ENCODE measurements at regions not wholly inside any gene's neighbourhood (a gene's known extent, or its start where the extent isn't known, plus 50 kb on each side); places are given as distances from the start of the nearest gene placed in this dataset.
A peak's percentile ranks its signal among the peaks of the same experiment; 100 is the strongest.
"Not testable (repeated sequence)": the region's sequence is repeated elsewhere in the genome, so short reads cannot be mapped to it uniquely, and the experiment has no call there.

- H3K4me1 ChIP-seq (ENCODE audit: control insufficient read depth in 3 of 3, insufficient read depth in 2 of 3, low read depth in 1 of 3, low read length in 2 of 3), result no peaks in the 10 kb centered on the region
- 25 to 43% (median 29%) methylated on average over 2 of the region's 2 CpGs for WGBS, 3 donors
- no peaks in the 10 kb centered on the region for H3K9me3 ChIP-seq (ENCODE audit: control insufficient read depth in 2 of 2, insufficient read depth in 1 of 2, low read depth in 1 of 2, low read length in 1 of 2)
- no peak for FAIRE-seq
- H3K27ac ChIP-seq (ENCODE audit: low read depth in 1 of 3, low read length in 2 of 3), result no peak overlapping the region
- DNase-seq, result no peak
- H3K27me3 ChIP-seq (ENCODE audit: control insufficient read depth in 3 of 3, insufficient read depth in 3 of 3, low read length in 3 of 3), result no peaks in the 10 kb centered on the region
- H3K36me3 ChIP-seq (ENCODE audit: control insufficient read depth in 3 of 3, insufficient read depth in 2 of 3, low read depth in 1 of 3, low read length in 3 of 3), result no peaks in the 10 kb centered on the region
- no peak overlapping the region for H3K4me3 ChIP-seq (ENCODE audit: low read depth in 1 of 3, low read length in 3 of 3)
Measured at GRCh38 chr16:48067388-48067787, 88.4 kb downstream of the ABCC12 start.

DNA sequence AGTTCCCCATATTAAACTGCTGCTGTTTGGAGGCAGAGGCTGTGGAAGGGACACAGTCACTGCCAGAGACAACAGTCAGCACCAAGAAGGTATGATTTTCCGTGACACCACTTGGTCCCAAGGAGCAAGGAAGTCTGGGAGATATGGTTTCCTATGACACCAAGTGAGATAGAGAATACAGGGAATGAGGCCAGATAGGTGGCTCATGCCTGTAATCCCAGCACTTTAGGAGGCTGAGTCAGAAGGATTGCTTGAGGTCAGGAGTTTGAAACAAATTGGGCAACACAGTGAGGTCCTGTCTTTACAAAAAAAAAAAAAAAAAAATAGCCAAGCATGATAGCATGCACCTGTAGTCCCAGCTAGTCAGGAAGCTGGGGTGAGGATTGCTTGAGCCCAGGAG lies 90.8 kb downstream of the ABCC12 start:
- H3K4me1 ChIP-seq (ENCODE audit: control insufficient read depth in 3 of 3, insufficient read depth in 2 of 3, low read depth in 1 of 3, low read length in 2 of 3), result no peaks in the 10 kb centered on the region
- 63 to 84% (median 70%) methylated on average over 1 of the region's 1 CpG for WGBS, 3 donors
- H3K27ac ChIP-seq (ENCODE audit: low read depth in 1 of 3, low read length in 2 of 3), result no peak overlapping the region
- H3K27me3 ChIP-seq (ENCODE audit: control insufficient read depth in 3 of 3, insufficient read depth in 3 of 3, low read length in 3 of 3), result no peaks in the 10 kb centered on the region
- DNase-seq (no peak), FAIRE-seq (no peak)
- H3K9me3 ChIP-seq (ENCODE audit: control insufficient read depth in 2 of 2, insufficient read depth in 1 of 2, low read depth in 1 of 2, low read length in 1 of 2), result no peaks in the 10 kb centered on the region
- no peaks in the 10 kb centered on the region for H3K36me3 ChIP-seq (ENCODE audit: control insufficient read depth in 3 of 3, insufficient read depth in 2 of 3, low read depth in 1 of 3, low read length in 3 of 3)
- no peak overlapping the region for H3K4me3 ChIP-seq (ENCODE audit: low read depth in 1 of 3, low read length in 3 of 3)

DNA sequence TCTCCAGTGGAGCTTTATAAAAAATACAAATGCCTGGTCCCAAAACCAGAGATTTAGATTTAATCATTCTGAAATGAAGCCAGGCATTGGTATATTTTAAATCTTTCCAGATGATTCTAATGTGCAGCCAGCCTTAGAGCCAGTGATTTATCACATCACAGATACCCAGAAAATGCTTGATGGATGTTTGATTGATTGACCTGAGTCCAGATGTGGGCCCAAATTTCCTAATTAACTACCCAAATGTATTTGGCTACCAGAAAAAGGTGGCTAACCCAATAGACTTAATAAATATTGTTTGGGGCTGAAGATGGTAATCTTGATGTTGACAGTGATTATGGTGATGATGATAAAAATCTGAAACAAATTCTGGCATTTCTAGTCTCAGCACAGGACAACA lies 93.1 kb downstream of the ABCC12 start:
- Histone ChIP-seq H3K4me1 (ENCODE audit: control insufficient read depth in 3 of 3, insufficient read depth in 2 of 3, low read depth in 1 of 3, low read length in 2 of 3) (no peaks in the 10 kb centered on the region), H3K27ac (ENCODE audit: low read depth in 1 of 3, low read length in 2 of 3) (no peak overlapping the region), H3K27me3 (ENCODE audit: control insufficient read depth in 3 of 3, insufficient read depth in 3 of 3, low read length in 3 of 3) (no peaks in the 10 kb centered on the region), H3K4me3 (ENCODE audit: low read depth in 1 of 3, low read length in 3 of 3) (no peak overlapping the region), H3K36me3 (ENCODE audit: control insufficient read depth in 3 of 3, insufficient read depth in 2 of 3, low read depth in 1 of 3, low read length in 3 of 3) (no peaks in the 10 kb centered on the region), H3K9me3 (ENCODE audit: control insufficient read depth in 2 of 2, insufficient read depth in 1 of 2, low read depth in 1 of 2, low read length in 1 of 2) (no peaks in the 10 kb centered on the region)
- FAIRE-seq (no peak), DNase-seq (no peak)

- H3K27ac ChIP-seq (ENCODE audit: low read depth in 1 of 3, low read length in 2 of 3), result no peak overlapping the region
- WGBS, 3 donors, result 95 to 97% (median 96%) methylated on average over 17 of the region's 17 CpGs
- H3K27me3 ChIP-seq (ENCODE audit: control insufficient read depth in 3 of 3, insufficient read depth in 3 of 3, low read length in 3 of 3), result peaks cover 0 to 4% (median 0%) of the 10 kb centered on the region in 3 donors
- H3K4me1 ChIP-seq (ENCODE audit: control insufficient read depth in 3 of 3, insufficient read depth in 2 of 3, low read depth in 1 of 3, low read length in 2 of 3), result no peaks in the 10 kb centered on the region
- no peak overlapping the region for H3K4me3 ChIP-seq (ENCODE audit: low read depth in 1 of 3, low read length in 3 of 3)
- FAIRE-seq, result no peak
- H3K9me3 ChIP-seq (ENCODE audit: control insufficient read depth in 2 of 2, insufficient read depth in 1 of 2, low read depth in 1 of 2, low read length in 1 of 2), result no peaks in the 10 kb centered on the region
- no peak for DNase-seq
- no peaks in the 10 kb centered on the region for H3K36me3 ChIP-seq (ENCODE audit: control insufficient read depth in 3 of 3, insufficient read depth in 2 of 3, low read depth in 1 of 3, low read length in 3 of 3)
Measured at GRCh38 chr16:48059936-48060335, 95.9 kb downstream of the ABCC12 start.

- not testable (repeated sequence) for H3K36me3 ChIP-seq (ENCODE audit: control insufficient read depth in 3 of 3, insufficient read depth in 2 of 3, low read depth in 1 of 3, low read length in 3 of 3); H3K9me3 ChIP-seq (ENCODE audit: control insufficient read depth in 2 of 2, insufficient read depth in 1 of 2, low read depth in 1 of 2, low read length in 1 of 2); H3K27ac ChIP-seq (ENCODE audit: low read depth in 1 of 3, low read length in 2 of 3); H3K4me1 ChIP-seq (ENCODE audit: control insufficient read depth in 3 of 3, insufficient read depth in 2 of 3, low read depth in 1 of 3, low read length in 2 of 3); H3K4me3 ChIP-seq (ENCODE audit: low read depth in 1 of 3, low read length in 3 of 3); FAIRE-seq; DNase-seq; H3K27me3 ChIP-seq (ENCODE audit: control insufficient read depth in 3 of 3, insufficient read depth in 3 of 3, low read length in 3 of 3)
- WGBS, 3 donors, result 94 to 97% (median 95%) methylated on average over 22 to 25 of the region's 25 CpGs
Measured at GRCh38 chr16:48059190-48059589, 96.6 kb downstream of the ABCC12 start.

GRCh38 chr16:48057048-48057447 lies 98.7 kb downstream of the ABCC12 start:
- Histone ChIP-seq H3K27ac (ENCODE audit: low read depth in 1 of 3, low read length in 2 of 3) (no peak overlapping the region), H3K4me3 (ENCODE audit: low read depth in 1 of 3, low read length in 3 of 3) (no peak overlapping the region), H3K4me1 (ENCODE audit: control insufficient read depth in 3 of 3, insufficient read depth in 2 of 3, low read depth in 1 of 3, low read length in 2 of 3) (no peaks in the 10 kb centered on the region), H3K27me3 (ENCODE audit: control insufficient read depth in 3 of 3, insufficient read depth in 3 of 3, low read length in 3 of 3) (peaks cover 0 to 4% (median 0%) of the 10 kb centered on the region in 3 donors), H3K9me3 (ENCODE audit: control insufficient read depth in 2 of 2, insufficient read depth in 1 of 2, low read depth in 1 of 2, low read length in 1 of 2) (no peaks in the 10 kb centered on the region), H3K36me3 (ENCODE audit: control insufficient read depth in 3 of 3, insufficient read depth in 2 of 3, low read depth in 1 of 3, low read length in 3 of 3) (no peaks in the 10 kb centered on the region)
- FAIRE-seq (no peak), DNase-seq (no peak)
- WGBS, 3 donors, result 65 to 74% (median 66%) methylated on average over 3 of the region's 3 CpGs

- 31 to 37% (median 36%) methylated on average over 24 of the region's 24 CpGs for WGBS, 3 donors
- Histone ChIP-seq H3K4me3 (ENCODE audit: low read depth in 1 of 3, low read length in 3 of 3) (no peak overlapping the region), H3K27ac (ENCODE audit: low read depth in 1 of 3, low read length in 2 of 3) (no peak overlapping the region), H3K9me3 (ENCODE audit: control insufficient read depth in 2 of 2, insufficient read depth in 1 of 2, low read depth in 1 of 2, low read length in 1 of 2) (no peaks in the 10 kb centered on the region), H3K36me3 (ENCODE audit: control insufficient read depth in 3 of 3, insufficient read depth in 2 of 3, low read depth in 1 of 3, low read length in 3 of 3) (no peaks in the 10 kb centered on the region), H3K4me1 (ENCODE audit: control insufficient read depth in 3 of 3, insufficient read depth in 2 of 3, low read depth in 1 of 3, low read length in 2 of 3) (no peaks in the 10 kb centered on the region), H3K27me3 (ENCODE audit: control insufficient read depth in 3 of 3, insufficient read depth in 3 of 3, low read length in 3 of 3) (peaks cover 0 to 4% (median 0%) of the 10 kb centered on the region in 3 donors)
- DNase-seq (peak; percentile 8 to 53), FAIRE-seq (no peak)
Measured at GRCh38 chr16:48054881-48055601, 100.8 kb downstream of the ABCC12 start.

- Histone ChIP-seq H3K4me3 (ENCODE audit: low read depth in 1 of 3, low read length in 3 of 3) (no peak overlapping the region), H3K9me3 (ENCODE audit: control insufficient read depth in 2 of 2, insufficient read depth in 1 of 2, low read depth in 1 of 2, low read length in 1 of 2) (no peaks in the 10 kb centered on the region), H3K4me1 (ENCODE audit: control insufficient read depth in 3 of 3, insufficient read depth in 2 of 3, low read depth in 1 of 3, low read length in 2 of 3) (no peaks in the 10 kb centered on the region), H3K36me3 (ENCODE audit: control insufficient read depth in 3 of 3, insufficient read depth in 2 of 3, low read depth in 1 of 3, low read length in 3 of 3) (no peaks in the 10 kb centered on the region), H3K27me3 (ENCODE audit: control insufficient read depth in 3 of 3, insufficient read depth in 3 of 3, low read length in 3 of 3) (peaks cover 0 to 4% (median 0%) of the 10 kb centered on the region in 3 donors), H3K27ac (ENCODE audit: low read depth in 1 of 3, low read length in 2 of 3) (no peak overlapping the region)
- no peak for FAIRE-seq
- 18 to 39% (median 38%) methylated on average over 4 of the region's 4 CpGs for WGBS, 3 donors
- DNase-seq, result peak in 1 of 2 donors; percentile 24
Measured at GRCh38 chr16:48053418-48053745, 102.4 kb downstream of the ABCC12 start.

Measured in small intestine (tissue), 7 donors.